ENCODE measurements at regions not wholly inside any gene's neighbourhood (a gene's known extent, or its start where the extent isn't known, plus 50 kb on each side); places are given as distances from the start of the nearest gene placed in this dataset.
A peak's percentile ranks its signal among the peaks of the same experiment; 100 is the strongest.

DNA sequence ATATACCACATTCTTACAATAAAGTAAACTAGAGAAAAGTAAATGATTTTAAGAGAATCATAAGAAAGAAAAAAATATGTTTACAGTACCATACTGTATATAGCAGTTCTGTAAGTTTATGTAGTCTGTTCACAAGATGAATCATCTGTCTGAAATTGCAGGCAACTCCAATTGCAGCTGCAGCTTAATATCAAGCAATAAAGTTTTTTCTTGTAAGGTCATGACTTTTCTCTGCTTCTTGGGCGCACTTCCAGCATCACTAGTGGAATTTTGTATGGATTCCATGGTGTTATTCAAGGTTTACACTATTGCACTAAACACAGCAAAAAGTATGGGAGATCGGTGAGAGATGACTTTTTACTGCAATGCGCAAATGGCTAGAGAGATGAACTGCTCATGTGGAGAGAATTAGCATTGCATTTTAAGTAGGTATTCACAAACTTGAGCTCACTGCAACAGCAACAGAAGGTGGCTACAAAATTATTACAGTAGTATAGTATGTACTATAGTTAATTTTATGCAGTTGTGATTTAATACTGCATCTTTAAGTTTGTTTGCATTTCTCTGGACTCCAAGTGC lies 445.4 kb upstream of the OR4E1 start:
- POLR2A ChIA-PET: no interaction called here
- in situ Hi-C loops (cut with HindIII; ENCODE audit: extremely low pct_ligation_motif_present, low pct_unique_long_range_greater_than_20kb): no loop called here
- Histone ChIP-seq H2AFZ (ENCODE audit: low read length) (no peak overlapping the region), H4K20me1 (ENCODE audit: insufficient read depth, low read length) (no peaks in the 10 kb centered on the region), H3K4me3 (replicated peaks in 1 of 3; ENCODE audit: insufficient read depth in 1 of 3, low read depth in 2 of 3, low read length in 3 of 3) (no peak overlapping the region), H3K27me3 (ENCODE audit: control insufficient read depth in 1 of 2, insufficient read depth in 2 of 2, low read length in 2 of 2) (no peaks in the 10 kb centered on the region), H3K36me3 (replicated peaks in 1 of 2; ENCODE audit: control insufficient read depth in 1 of 2, insufficient read depth in 2 of 2, low read length in 2 of 2) (no peaks in the 10 kb centered on the region), H3K9ac (ENCODE audit: insufficient read depth, low read depth, low read length) (no peak overlapping the region), H3K27ac (ENCODE audit: extremely low read length, insufficient read depth, low read length) (no peak overlapping the region), H3K9me3 (ENCODE audit: low read length) (no peaks in the 10 kb centered on the region), H3K79me2 (ENCODE audit: insufficient read depth, low read length) (no peaks in the 10 kb centered on the region), H3K4me1 (ENCODE audit: insufficient read depth, low read length) (no peaks in the 10 kb centered on the region), H3K4me2 (ENCODE audit: low read depth, low read length) (no peak overlapping the region)
- CTCF ChIA-PET (ENCODE audit: low intra/inter-chr PET ratio, low total read pairs): no interaction called here
- WGBS (ENCODE audit: low lambda C conversion rate): 60% methylated on average over 3 of the region's 3 CpGs
- BruUV-seq (replicated peaks): no TSS peak
- intact Hi-C loops (cut with micrococcal nuclease; ENCODE audit: unreplicated experiment): no loop called here
- DNase-seq (ENCODE audit: low spot score) (no peak), FAIRE-seq (no peak), ATAC-seq (no peak)
- TF ChIP-seq, protein P1, sequence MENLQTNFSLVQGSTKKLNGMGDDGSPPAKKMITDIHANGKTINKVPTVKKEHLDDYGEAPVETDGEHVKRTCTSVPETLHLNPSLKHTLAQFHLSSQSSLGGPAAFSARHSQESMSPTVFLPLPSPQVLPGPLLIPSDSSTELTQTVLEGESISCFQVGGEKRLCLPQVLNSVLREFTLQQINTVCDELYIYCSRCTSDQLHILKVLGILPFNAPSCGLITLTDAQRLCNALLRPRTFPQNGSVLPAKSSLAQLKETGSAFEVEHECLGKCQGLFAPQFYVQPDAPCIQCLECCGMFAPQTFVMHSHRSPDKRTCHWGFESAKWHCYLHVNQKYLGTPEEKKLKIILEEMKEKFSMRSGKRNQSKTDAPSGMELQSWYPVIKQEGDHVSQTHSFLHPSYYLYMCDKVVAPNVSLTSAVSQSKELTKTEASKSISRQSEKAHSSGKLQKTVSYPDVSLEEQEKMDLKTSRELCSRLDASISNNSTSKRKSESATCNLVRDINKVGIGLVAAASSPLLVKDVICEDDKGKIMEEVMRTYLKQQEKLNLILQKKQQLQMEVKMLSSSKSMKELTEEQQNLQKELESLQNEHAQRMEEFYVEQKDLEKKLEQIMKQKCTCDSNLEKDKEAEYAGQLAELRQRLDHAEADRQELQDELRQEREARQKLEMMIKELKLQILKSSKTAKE (CRISPR knock-in tag; IDR thresholded peaks at IDR 0.05; ENCODE audit: borderline replicate concordance): no peak
- no peak for TF ChIP-seq FOXJ3 (CRISPR knock-in tag; IDR thresholded peaks at IDR 0.05; ENCODE audit: borderline replicate concordance)
- TF ChIP-seq ELF3 (CRISPR knock-in tag; IDR thresholded peaks at IDR 0.05): no peak
- TF ChIP-seq, protein P2, sequence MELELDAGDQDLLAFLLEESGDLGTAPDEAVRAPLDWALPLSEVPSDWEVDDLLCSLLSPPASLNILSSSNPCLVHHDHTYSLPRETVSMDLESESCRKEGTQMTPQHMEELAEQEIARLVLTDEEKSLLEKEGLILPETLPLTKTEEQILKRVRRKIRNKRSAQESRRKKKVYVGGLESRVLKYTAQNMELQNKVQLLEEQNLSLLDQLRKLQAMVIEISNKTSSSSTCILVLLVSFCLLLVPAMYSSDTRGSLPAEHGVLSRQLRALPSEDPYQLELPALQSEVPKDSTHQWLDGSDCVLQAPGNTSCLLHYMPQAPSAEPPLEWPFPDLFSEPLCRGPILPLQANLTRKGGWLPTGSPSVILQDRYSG (CRISPR knock-in tag; IDR thresholded peaks at IDR 0.05): no peak
- no peak for TF ChIP-seq PRPF4 (IDR thresholded peaks at IDR 0.05; ENCODE audit: low read depth, low read length, poor library complexity, severe bottlenecking)

DNA sequence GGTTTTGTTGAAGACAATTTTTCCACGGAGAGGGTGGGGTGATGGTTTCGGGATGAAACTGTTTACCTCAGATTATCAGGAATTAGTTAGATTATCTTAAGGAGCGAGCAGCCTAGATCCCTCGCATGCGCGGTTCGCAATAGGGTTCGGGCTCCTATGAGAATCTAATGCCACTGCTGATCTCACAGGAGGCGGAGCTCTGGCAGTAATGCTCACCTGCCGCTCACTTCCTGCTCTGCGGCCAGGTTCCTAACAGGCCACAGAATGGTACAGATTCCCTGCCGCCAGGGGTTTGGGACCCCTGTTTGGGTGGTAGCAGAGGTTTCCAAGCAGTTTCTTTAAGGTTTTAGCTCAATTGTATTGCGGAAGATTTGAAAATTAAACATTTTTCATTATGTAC lies 439.8 kb upstream of the OR4E1 start:
- H3K4me3 ChIP-seq (replicated peaks in 1 of 3; ENCODE audit: insufficient read depth in 1 of 3, low read depth in 2 of 3, low read length in 3 of 3): no peak overlapping the region
- no peak overlapping the region for H3K9ac ChIP-seq (ENCODE audit: insufficient read depth, low read depth, low read length)
- intact Hi-C loops (cut with micrococcal nuclease; ENCODE audit: unreplicated experiment): no loop called here
- no peaks in the 10 kb centered on the region for H4K20me1 ChIP-seq (ENCODE audit: insufficient read depth, low read length)
- no peaks in the 10 kb centered on the region for H3K4me1 ChIP-seq (ENCODE audit: insufficient read depth, low read length)
- H2AFZ ChIP-seq (ENCODE audit: low read length): no peak overlapping the region
- H3K27me3 ChIP-seq (ENCODE audit: control insufficient read depth in 1 of 2, insufficient read depth in 2 of 2, low read length in 2 of 2): no peaks in the 10 kb centered on the region
- ChIA-PET POLR2A (no interaction called here), CTCF (ENCODE audit: low intra/inter-chr PET ratio, low total read pairs) (no interaction called here)
- H3K9me3 ChIP-seq (ENCODE audit: low read length): no peaks in the 10 kb centered on the region
- no peaks in the 10 kb centered on the region for H3K79me2 ChIP-seq (ENCODE audit: insufficient read depth, low read length)
- FAIRE-seq (no peak), ATAC-seq (peak; percentile 49; the same call in 2 of the 3 replicates), DNase-seq (ENCODE audit: low spot score) (no peak)
- in situ Hi-C loops (cut with HindIII; ENCODE audit: extremely low pct_ligation_motif_present, low pct_unique_long_range_greater_than_20kb): no loop called here
- TF ChIP-seq SCMH1 (CRISPR knock-in tag; IDR thresholded peaks at IDR 0.05; ENCODE audit: borderline replicate concordance) (0 out of 2 replicates have a peak, but pooled peaks have one; percentile 22), JUND (CRISPR knock-in tag; IDR thresholded peaks at IDR 0.05) (no peak), CEBPG (CRISPR knock-in tag; IDR thresholded peaks at IDR 0.05) (no peak)
- TF ChIP-seq, protein P3, sequence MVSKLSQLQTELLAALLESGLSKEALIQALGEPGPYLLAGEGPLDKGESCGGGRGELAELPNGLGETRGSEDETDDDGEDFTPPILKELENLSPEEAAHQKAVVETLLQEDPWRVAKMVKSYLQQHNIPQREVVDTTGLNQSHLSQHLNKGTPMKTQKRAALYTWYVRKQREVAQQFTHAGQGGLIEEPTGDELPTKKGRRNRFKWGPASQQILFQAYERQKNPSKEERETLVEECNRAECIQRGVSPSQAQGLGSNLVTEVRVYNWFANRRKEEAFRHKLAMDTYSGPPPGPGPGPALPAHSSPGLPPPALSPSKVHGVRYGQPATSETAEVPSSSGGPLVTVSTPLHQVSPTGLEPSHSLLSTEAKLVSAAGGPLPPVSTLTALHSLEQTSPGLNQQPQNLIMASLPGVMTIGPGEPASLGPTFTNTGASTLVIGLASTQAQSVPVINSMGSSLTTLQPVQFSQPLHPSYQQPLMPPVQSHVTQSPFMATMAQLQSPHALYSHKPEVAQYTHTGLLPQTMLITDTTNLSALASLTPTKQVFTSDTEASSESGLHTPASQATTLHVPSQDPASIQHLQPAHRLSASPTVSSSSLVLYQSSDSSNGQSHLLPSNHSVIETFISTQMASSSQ (IDR thresholded peaks at IDR 0.05; ENCODE audit: low read depth): no peak
- TF ChIP-seq, protein P3 (CRISPR knock-in tag; IDR thresholded peaks at IDR 0.05; ENCODE audit: borderline replicate concordance): no peak
- BruUV-seq (replicated peaks): no TSS peak
- no peaks in the 10 kb centered on the region for H3K36me3 ChIP-seq (replicated peaks in 1 of 2; ENCODE audit: control insufficient read depth in 1 of 2, insufficient read depth in 2 of 2, low read length in 2 of 2)
- WGBS (ENCODE audit: low lambda C conversion rate): 63% methylated on average over 13 of the region's 13 CpGs
- no peak overlapping the region for H3K27ac ChIP-seq (ENCODE audit: extremely low read length, insufficient read depth, low read length)
- H3K4me2 ChIP-seq (ENCODE audit: low read depth, low read length): no peak overlapping the region

All from HepG2 (cell line).